Muscle of arm (tissue), 1 donor: ENCODE measurements at regions not wholly inside any gene's neighbourhood (a gene's known extent, or its start where the extent isn't known, plus 50 kb on each side); places are given as distances from the start of the nearest gene placed in this dataset.

Experiments used
- DNase-seq: peaks from one replicate; pipeline ENCODE4 v3.0.0-alpha.2; 2013

DNA sequence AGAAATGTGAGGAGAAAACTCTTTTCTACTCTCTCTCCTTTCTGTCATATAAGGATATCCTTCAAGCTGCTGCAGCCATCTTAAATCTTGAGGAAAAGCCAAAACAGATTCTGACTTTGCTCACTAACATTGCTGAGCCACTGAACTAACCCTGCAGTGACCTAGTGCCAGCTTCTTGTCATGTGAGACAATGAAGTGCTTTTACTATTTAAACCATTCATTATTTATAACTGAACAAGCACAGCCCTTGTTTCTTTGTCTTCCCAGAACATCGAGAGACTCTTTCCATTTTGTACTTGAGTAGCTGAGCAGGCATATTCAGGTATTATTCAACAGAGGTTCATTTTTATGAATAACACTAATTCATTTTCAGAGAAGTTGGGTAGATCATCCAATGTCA, 455.0 kb upstream of the TMPO start:
- no peak for DNase-seq

DNA sequence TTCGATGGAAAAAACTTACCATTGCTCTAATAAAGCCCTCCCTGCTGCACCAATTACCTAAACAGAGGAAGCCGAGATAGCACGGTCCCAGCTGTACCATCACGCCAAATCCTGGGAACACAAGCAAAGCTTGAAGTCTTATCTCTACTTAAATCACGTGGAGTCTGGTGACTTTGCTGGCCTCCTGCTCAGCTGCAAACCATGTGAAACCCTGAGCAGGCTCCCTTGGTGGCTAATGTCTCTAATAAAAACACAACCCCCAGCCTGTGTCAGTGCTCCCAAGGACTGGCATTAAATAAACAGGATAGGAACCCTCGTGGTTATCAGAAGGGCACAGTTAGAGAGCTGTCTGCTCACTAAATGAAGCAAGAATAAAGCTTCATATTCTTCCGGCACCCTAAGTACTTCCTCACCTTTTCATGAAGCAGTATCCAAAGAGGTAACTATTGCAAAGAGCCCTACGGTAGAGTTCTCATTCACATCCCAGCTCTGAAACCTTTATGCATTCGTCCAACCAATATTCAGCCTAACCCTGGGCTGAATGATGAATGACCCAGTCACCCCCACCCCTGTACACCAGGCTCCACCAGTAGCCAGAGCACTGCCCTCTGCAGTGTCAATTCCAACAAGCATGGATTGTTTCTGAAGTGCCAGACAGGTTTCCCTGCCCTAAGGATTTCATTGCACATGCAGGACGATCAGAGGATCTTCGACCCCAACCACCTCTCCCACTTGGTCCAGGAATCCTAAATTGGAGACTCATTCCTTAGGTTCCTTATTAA, 452.7 kb upstream of the TMPO start:
- DNase-seq: no peak

- no peak for DNase-seq
Measured at GRCh38 chr12:98064501-98064900, 450.9 kb upstream of the TMPO start.

GRCh38 chr12:98067795-98068194, 447.6 kb upstream of the TMPO start:
- no peak for DNase-seq

DNA sequence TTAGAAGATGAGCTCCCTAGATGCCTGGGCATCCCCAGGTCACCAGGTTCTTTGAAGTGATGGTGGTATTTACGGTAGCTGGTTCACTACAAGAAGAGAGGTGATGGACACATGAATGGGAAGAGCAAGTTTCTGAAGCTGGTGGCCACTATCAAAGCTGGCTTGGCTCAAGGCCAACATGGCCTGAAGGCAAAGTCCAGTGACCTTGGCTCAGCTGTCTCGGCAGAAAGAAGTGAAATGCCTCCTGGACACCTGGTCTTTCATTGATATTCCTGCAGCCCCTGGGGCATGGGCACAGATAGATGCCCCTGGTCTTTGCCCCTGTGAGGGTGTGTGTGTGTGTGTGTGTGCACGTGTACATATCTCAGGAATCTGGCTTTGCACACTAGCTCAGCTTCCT, 441.8 kb upstream of the TMPO start:
- DNase-seq: no peak

- DNase-seq: no peak
Measured at GRCh38 chr12:98074286-98074685, 441.1 kb upstream of the TMPO start.

- no peak for DNase-seq
Measured at GRCh38 chr12:98084391-98084790, 431.0 kb upstream of the TMPO start.

DNA sequence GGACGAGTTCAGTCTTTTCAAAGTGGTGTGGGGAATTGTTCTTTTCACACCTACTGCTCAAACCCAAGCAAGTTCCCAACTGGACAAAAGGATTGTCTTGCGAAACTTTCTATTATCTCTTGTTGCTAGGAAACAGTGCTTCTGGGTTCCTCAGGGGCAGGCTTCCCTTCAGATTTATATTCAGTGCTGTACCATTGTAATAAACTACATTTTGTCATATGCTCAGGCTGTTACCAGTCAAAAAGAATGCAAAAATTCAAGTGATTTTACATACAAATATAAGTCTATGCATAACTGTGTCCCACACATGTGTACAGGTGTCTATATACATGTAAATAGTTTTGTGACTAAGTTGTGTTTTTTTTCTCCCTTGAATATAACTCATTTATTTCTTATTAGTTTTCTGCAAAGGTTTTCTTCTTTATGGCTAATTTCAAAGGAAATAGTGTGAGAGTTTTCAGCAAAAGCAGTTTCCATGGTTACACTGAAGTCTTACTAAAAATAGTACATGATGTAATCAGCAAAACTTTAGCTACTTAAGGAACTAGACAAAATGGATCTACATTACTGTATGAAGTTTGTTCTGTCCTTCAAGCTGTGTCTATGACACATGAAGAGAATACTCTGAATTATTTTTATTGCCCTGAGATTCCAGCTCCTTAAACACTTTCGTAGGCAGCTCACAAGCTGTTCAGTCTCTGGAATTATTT, 430.2 kb upstream of the TMPO start:
- DNase-seq: peak; percentile 18

DNA sequence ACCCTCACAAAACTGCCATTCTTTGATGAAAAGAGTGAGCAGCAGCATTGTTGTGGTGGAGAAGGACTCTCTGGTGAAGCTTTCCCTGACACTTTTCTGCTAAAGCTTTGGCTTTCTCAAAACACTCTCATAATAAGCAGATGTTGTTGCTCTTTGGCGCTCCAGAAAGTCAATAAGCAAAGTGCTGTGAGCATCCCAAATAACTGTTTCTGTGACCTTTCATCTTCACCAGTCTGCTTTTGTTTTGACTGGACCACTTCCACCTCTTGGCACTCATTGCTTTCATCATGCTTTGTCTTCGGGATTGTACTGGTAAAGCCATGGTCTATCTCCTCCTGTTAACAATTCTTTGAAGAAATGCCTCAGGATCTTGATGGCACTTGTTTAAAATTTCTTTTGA, 424.7 kb upstream of the TMPO start:
- DNase-seq: no peak

DNA sequence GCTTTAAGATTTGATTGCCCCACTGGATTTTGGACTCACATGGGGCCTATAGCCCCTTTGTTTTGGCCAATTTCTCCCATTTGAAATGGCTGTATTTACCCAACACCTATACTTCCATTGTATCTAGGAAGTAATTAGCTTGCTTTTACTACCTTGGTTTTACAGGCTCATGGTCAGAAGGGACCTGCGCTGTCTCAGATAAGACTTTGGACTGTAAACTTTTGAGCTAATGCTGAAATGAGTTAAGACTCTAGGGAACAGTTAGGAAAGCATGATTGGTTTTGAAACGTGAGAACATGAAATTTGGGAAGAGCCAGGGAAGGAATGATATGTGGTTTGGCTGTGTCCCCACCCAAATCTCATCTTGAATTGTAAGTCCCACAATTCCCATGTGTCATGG, 419.0 kb upstream of the TMPO start:
- DNase-seq: no peak

- no peak for DNase-seq
Measured at GRCh38 chr12:98106031-98106683, 409.2 kb upstream of the TMPO start.

GRCh38 chr12:98109266-98109665, 406.1 kb upstream of the TMPO start:
- no peak for DNase-seq

DNA sequence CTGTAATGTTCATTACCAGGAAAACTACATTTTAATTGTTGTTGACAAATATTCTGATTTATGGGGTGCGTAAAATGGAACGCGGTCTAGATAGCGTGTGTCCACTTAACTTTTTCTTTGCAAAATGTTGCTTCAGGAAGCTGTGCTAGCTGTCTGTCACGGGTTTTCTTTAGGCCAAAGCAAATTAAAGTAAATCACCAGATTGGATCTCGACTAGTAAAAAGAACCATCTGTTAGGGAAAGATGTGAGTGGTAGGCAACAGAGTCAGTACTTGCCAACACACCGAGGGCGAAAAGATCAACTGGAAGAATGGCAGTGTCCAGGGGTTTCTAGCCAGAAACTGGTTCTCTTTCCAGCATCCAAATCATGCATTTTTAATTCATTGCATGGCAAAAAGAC, 404.9 kb upstream of the TMPO start:
- DNase-seq: no peak

- DNase-seq: no peak
Measured at GRCh38 chr12:98113548-98113947, 401.8 kb upstream of the TMPO start.

DNA sequence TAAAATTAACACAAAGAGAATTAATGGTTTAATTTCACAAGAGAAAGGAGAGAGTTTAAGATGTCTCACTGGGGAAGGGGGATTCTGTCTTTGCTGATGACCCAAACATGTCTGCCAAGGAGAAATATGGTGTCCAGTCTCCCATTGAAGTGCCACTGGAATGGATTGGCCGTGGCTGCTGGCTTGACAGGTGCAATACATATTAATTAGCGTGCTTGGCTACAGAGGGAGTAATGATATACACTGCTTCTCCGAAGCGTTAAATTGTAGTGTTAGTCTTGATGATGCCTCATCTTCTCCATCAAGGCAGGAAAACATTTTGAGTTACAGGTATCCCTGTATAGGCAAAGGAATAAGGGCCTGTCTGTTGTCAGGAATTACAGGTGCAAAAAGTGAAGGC, 393.4 kb upstream of the TMPO start:
- DNase-seq: no peak

DNA sequence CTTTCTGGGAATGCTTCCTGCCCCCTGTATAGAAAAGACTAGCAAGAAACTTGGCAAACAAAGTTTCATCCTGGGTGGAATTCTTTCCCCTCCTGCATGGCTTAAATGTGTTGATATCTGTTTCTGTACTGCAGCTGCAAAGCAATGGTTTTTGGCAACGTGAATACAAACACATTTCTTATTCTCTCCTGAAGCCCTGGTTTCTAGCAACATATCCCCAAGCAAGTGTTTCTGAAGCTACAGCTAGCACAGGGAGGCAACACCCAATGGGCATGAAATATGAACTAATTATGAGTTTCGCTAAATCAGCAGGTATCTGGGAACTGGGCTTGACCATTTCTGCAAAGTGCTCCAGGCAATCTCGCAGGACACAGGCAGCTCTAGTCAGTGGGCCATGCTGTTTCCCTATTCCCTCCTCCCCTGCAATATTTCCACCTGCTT, 392.3 kb upstream of the TMPO start:
- peak; percentile 26 for DNase-seq

DNA sequence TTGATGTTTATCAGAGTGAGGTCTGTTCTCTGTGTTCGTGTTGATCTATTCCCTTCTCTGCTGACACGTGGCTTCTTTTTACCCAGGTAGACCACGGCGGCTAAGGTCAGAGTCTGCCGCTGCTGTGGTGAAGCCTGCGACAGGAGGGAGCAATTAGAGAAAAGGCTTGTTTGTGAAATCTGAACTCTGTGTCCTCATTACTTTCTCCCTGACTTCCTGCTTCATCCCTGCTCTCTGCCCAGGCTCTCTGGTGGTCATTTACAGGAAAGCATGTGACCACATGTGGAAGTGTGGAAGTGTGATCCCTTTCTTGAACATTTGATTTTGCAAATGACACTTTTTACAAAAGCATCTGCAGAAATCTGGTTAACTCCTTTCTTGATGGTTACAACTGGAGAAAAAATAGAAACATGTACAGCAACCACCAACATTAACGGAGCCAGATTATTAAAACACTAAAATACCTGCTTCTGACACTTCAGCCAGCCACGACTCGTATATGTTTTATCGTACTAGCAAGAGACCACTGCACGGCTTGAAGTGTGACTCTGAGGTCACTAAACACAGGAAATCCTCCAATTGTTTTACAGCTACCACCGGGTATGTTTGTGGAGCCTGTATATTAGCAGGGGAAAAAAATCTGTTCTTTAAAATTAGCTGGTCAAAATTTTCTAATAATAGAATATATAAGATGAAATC, 388.6 kb upstream of the TMPO start:
- peak; percentile 13 for DNase-seq

- no peak for DNase-seq
Measured at GRCh38 chr12:98127336-98127679, 388.1 kb upstream of the TMPO start.

- no peak for DNase-seq
Measured at GRCh38 chr12:98127854-98128253, 387.5 kb upstream of the TMPO start.

- no peak for DNase-seq
Measured at GRCh38 chr12:98136544-98136943, 378.8 kb upstream of the TMPO start.

- DNase-seq: no peak
Measured at GRCh38 chr12:98137278-98137677, 378.1 kb upstream of the TMPO start.

DNA sequence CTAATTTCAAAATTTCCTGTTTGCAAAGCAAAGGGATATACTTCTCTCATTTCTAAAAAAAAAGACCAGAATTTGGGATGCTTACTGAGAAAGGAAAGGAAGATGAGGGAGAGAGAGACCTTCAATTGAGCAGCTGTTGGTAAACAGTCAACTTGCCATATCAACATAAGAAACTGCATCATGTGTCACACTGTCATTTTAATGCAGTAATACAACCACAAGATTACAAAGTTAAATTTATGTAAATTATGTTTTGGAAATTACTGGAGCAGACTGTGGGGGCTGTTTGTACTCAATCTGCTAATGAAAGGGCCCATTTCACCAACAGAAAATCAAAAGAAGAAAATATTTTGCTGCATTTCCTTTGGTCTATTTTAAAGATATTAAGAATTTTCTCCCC, 370.4 kb upstream of the TMPO start:
- no peak for DNase-seq

DNA sequence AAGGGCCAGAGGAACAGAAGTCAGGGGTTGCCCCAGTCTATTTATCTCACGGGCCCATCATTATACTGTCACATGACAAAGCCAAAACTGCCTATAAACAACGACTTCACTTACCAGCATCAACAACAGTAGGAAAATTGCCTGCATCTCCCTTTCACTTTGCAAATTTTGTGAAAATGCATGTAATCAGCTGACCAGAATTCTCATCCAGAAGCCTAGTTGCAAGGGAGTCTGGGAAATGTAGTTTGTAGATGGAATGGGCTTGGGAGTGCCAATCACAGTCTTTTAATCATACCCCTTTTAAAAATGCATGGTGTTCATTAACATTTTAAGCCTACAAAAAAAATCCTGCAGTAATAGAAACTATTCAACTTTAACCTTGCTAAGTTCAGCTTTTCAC, 369.3 kb upstream of the TMPO start:
- no peak for DNase-seq
